Esophagus squamous epithelium (tissue), 5 donors: ENCODE measurements at regions not wholly inside any gene's neighbourhood (a gene's known extent, or its start where the extent isn't known, plus 50 kb on each side); places are given as distances from the start of the nearest gene placed in this dataset.

Source experiments
- DNase-seq: peaks from one replicate; lab custom pipeline; 2025; lab: John Stamatoyannopoulos, UW
- H3K27ac ChIP-seq, 4 donors: fragments of 200-600 bp; sonication (generic); one replicate each; pipeline ENCODE4 v1.5.1; 2016 to 2019; ENCODE audit warnings: mild to moderate bottlenecking in 1 of 4
- H3K27me3 ChIP-seq, 4 donors: fragments of 200-600 bp; sonication (generic); 1 replicate in 3 of 4; 2 replicates in 1 of 4; pipeline versions ENCODE4 v1.5.1 to v1.6.0; 2017 to 2021; ENCODE audit warnings: antibody characterized with exemption in 1 of 4
- H3K36me3 ChIP-seq, 3 donors: fragments of 200-600 bp; sonication (generic); one replicate each; pipeline ENCODE4 v1.5.1; 2016 to 2019
- H3K4me1 ChIP-seq, 3 donors: fragments of 200-600 bp; sonication (generic); one replicate each; pipeline ENCODE4 v1.5.1; 2017 to 2019
- H3K4me3 ChIP-seq, 4 donors: fragments of 200-600 bp; sonication (generic); 1 replicate in 3 of 4; 2 replicates in 1 of 4; pipeline ENCODE4 v1.5.1; 2016 to 2019; ENCODE audit warnings: mild to moderate bottlenecking in 2 of 4, moderate library complexity in 1 of 4
- H3K9me3 ChIP-seq, 3 donors: fragments of 200-600 bp; sonication (generic); one replicate each; pipeline ENCODE4 v1.5.1; 2016 to 2019
- CTCF ChIP-seq, 6 experiments: fragments of 450-650 bp in 4 of 6; fragments of 200-600 bp in 2 of 6; sonication (generic) in 2 of 6; IDR thresholded peaks; one replicate each; pipeline ENCODE4 v1.5.1; 2016 to 2019; ENCODE audit warnings: antibody characterized with exemption in 6 of 6, mild to moderate bottlenecking in 4 of 6, moderate library complexity in 4 of 6
- POLR2A ChIP-seq, 4 donors: fragments of 450-650 bp; IDR thresholded peaks; one replicate each; pipeline ENCODE4 v1.6.1; 2017; ENCODE audit warnings: antibody characterized with exemption in 4 of 4, mild to moderate bottlenecking in 4 of 4, moderate library complexity in 3 of 4
- WGBS, 2 donors: methylation state at CpG; one replicate each; pipeline ENCODE4 v1.1.5; 2018; 5-methylcytosine and 5-hydroxymethylcytosine counted together
- intact Hi-C: fragments of 100-400 bp; cut with DNase I; formaldehyde crosslinking; loops from one replicate; pipeline ENCODE4 v1.15.0; 2022
- donor health status: DM: yes; HTN: yes; CAD: no.

DNA sequence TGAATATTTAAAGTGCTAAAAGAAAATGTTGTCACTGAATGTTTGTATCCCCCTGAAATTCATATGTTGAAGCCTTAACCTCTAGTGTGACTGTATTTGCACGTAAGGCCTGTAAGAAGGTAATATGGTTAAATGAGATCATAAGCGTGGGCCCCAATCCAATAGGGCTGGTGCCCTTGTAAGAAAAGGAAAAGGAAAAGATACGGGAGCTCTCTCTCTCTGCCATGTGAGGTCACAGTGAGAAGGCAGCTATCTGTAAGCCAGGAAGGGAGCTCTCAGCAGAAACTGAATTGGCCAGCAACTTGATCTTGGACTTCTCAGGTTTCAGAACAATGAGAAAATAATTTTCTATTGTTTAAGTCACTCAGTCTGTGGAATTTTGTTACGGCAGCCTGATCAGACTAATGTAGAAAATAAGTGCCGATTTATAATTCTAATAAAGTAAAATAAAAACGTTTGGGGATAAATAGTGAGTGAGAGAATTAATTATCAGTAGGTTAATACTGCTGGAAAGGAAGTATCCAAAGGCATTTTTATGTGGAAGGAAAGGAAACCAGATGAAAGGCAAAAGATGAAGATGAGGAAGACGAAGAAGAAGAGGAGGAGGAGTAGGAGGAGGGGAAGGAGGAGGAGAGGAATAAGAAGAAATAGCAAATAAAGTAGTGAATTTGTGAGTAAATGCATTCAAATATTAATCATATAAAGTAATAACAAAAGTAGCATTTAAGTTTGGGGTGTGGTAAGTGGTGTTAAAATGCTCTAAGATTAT, 188.5 kb upstream of the KRR1 start:
- Histone ChIP-seq H3K4me3 (no peak overlapping the region), H3K27me3 (no peaks in the 10 kb centered on the region), H3K4me1 (no peaks in the 10 kb centered on the region), H3K27ac (no peak overlapping the region), H3K9me3 (no peaks in the 10 kb centered on the region), H3K36me3 (no peaks in the 10 kb centered on the region)
- no peak for DNase-seq
- intact Hi-C loops, result no loop called here
- WGBS, 2 donors, result 67 to 75% methylated on average over 7 of the region's 7 CpGs
- TF ChIP-seq POLR2A (IDR thresholded peaks at IDR 0.05), result no peak
- no peak for TF ChIP-seq CTCF (IDR thresholded peaks at IDR 0.05)

DNA sequence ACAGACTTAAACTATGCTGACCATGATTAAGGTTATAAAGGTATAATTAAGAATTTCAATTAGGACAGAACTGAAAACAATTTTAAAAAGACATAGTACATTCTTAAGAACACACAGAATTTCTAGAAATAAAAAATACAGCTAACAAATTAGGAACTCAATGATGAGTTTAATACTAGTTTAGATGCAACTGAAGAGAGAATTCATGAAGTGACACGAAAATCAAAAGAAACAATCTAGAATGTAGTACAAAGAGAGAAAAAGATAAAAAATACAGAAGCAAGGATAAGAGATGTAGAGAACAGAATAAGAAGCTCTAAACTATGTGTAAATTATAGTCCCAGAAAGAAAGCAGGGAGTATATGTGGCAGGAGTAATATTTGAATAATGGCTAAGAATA, 187.8 kb upstream of the KRR1 start:
- intact Hi-C loops, result no loop called here
- 81 to 97% methylated on average over 1 of the region's 1 CpG for WGBS, 2 donors

GRCh38 chr12:75698052-75698451, 186.6 kb upstream of the KRR1 start:
- intact Hi-C loops, result no loop called here
- 85 to 96% methylated on average over 1 of the region's 1 CpG for WGBS, 2 donors

More for the DNA sequence above, 187.8 kb upstream of the KRR1 start:
- Histone ChIP-seq H3K27me3 (no peaks in the 10 kb centered on the region), H3K9me3 (no peaks in the 10 kb centered on the region), H3K4me1 (no peaks in the 10 kb centered on the region), H3K36me3 (no peaks in the 10 kb centered on the region), H3K27ac (no peak overlapping the region), H3K4me3 (no peak overlapping the region)
- TF ChIP-seq POLR2A (IDR thresholded peaks at IDR 0.05) (no peak), CTCF (IDR thresholded peaks at IDR 0.05) (no peak)
- no peak for DNase-seq

DNA sequence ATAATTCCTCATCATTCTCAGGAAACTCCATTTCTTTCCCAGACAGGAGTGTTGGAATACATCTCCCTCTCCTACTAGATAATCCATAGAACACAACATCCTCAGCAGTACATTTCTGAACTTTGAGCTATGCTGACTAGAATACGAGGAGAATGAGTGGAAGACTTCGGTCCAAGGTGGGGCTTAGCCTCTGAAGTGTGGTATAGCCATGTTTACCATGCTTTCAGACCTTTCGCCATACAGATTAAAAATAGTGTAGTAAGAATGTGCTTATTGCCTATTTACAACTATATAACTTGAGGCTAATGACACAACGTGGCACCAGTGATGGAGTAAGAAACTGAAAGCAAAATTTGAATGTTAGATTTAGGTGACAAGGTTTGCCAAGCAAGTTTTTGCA, 184.5 kb upstream of the KRR1 start:
- H3K4me3 ChIP-seq, result no peak overlapping the region
- H3K36me3 ChIP-seq, result no peaks in the 10 kb centered on the region
- no peak for TF ChIP-seq CTCF (IDR thresholded peaks at IDR 0.05)
- 72 to 73% methylated on average over 4 of the region's 4 CpGs for WGBS, 2 donors
- intact Hi-C loops, result no loop called here
- H3K27me3 ChIP-seq, result no peaks in the 10 kb centered on the region
- no peak overlapping the region for H3K27ac ChIP-seq
- no peak for DNase-seq
- no peaks in the 10 kb centered on the region for H3K9me3 ChIP-seq
- H3K4me1 ChIP-seq, result no peaks in the 10 kb centered on the region

More at GRCh38 chr12:75698052-75698451, 186.6 kb upstream of the KRR1 start:
- Histone ChIP-seq H3K27me3 (no peaks in the 10 kb centered on the region), H3K4me1 (no peaks in the 10 kb centered on the region), H3K36me3 (no peaks in the 10 kb centered on the region), H3K9me3 (no peaks in the 10 kb centered on the region), H3K27ac (no peak overlapping the region), H3K4me3 (no peak overlapping the region)
- no peak for DNase-seq
- TF ChIP-seq CTCF (IDR thresholded peaks at IDR 0.05) (no peak), POLR2A (IDR thresholded peaks at IDR 0.05) (no peak)

DNA sequence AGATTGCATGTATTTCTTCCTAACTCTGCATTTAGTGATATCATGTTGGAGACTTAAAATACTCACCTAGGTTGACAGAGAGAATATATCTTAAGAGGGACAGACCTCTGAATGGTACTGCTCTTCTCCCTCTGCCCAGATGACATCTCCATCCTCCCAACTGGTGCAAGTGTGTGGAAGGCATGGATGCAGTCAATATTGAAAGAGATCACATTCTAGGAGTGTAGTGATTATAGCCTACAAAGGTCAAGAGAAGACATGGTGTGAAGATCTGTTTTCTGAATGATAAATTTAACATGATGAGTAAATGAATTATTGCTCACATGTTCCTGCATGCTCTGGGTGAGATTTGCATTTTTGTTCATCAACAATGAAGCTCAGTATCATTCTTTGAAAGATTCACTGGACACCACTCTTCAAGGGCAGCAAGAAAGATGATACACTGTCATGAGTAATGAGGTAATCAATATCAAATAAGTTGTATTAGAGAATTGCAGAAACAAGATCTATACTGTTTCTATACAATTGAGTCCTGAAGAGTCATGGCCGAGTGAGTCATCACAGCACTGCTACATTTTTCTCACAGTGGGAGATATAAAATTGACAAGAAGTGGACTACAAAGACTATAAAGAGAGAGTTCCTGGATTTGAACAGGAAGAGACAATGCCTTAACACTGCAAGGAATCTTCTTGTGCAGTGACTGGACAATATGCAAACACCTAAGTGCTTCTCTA, 183.3 kb upstream of the KRR1 start:
- H3K4me3 ChIP-seq, result no peak overlapping the region
- H3K36me3 ChIP-seq, result no peaks in the 10 kb centered on the region
- H3K4me1 ChIP-seq, result peaks cover 0 to 12% (median 0%) of the 10 kb centered on the region in 3 donors
- H3K27me3 ChIP-seq, result no peaks in the 10 kb centered on the region
- 52 to 60% methylated on average over 1 of the region's 1 CpG for WGBS, 2 donors
- H3K27ac ChIP-seq, result no peak overlapping the region
- no peak for DNase-seq
- no peaks in the 10 kb centered on the region for H3K9me3 ChIP-seq
- TF ChIP-seq POLR2A (IDR thresholded peaks at IDR 0.05) (no peak), CTCF (IDR thresholded peaks at IDR 0.05) (no peak)
- intact Hi-C loops, result no loop called here
